ENCODE measurements at regions not wholly inside any gene's neighbourhood (a gene's known extent, or its start where the extent isn't known, plus 50 kb on each side); places are given as distances from the start of the nearest gene placed in this dataset.

GRCh38 chr20:51298141-51298749 lies 244.3 kb downstream of the NFATC2 start:
- TF ChIP-seq, protein P1, sequence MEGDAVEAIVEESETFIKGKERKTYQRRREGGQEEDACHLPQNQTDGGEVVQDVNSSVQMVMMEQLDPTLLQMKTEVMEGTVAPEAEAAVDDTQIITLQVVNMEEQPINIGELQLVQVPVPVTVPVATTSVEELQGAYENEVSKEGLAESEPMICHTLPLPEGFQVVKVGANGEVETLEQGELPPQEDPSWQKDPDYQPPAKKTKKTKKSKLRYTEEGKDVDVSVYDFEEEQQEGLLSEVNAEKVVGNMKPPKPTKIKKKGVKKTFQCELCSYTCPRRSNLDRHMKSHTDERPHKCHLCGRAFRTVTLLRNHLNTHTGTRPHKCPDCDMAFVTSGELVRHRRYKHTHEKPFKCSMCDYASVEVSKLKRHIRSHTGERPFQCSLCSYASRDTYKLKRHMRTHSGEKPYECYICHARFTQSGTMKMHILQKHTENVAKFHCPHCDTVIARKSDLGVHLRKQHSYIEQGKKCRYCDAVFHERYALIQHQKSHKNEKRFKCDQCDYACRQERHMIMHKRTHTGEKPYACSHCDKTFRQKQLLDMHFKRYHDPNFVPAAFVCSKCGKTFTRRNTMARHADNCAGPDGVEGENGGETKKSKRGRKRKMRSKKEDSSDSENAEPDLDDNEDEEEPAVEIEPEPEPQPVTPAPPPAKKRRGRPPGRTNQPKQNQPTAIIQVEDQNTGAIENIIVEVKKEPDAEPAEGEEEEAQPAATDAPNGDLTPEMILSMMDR (IDR thresholded peaks at IDR 0.05) = no peak
- no peak for DNase-seq (ENCODE audit: low spot score)
- Histone ChIP-seq H3K4me3 (no peak overlapping the region), H3K27ac (no peak overlapping the region)

- H3K27ac ChIP-seq = no peak overlapping the region
- TF ChIP-seq, protein P1 (IDR thresholded peaks at IDR 0.05) = no peak
- no peak overlapping the region for H3K4me3 ChIP-seq
- no peak for DNase-seq (ENCODE audit: low spot score)
Measured at GRCh38 chr20:51287628-51288413, 254.7 kb downstream of the NFATC2 start.

DNA sequence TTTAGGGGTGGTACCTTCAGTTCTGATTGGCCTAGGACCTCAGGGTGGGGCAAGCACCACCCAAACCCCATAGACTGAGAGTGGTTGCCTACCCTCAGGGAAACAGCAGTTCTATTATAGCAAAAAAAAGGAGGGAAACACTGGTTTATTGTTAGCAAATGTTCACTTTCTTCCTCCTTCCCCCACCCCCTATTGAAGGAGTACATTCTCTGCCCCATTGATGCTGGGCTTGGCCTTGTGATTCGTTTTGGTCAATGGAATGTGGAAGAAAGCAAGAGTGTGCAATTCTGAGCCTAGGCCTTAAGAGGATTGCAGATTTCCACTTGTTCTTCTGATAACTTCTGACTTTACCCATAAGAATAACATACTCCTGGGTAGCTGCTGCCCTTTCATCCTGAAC lies 255.8 kb downstream of the NFATC2 start:
- TF ChIP-seq, protein P1 (IDR thresholded peaks at IDR 0.05) = no peak
- no peak for DNase-seq (ENCODE audit: low spot score)
- Histone ChIP-seq H3K4me3 (no peak overlapping the region), H3K27ac (no peak overlapping the region)

- TF ChIP-seq, protein P1 (IDR thresholded peaks at IDR 0.05) = no peak
- no peak overlapping the region for H3K27ac ChIP-seq
- DNase-seq (ENCODE audit: low spot score) = no peak
- no peak overlapping the region for H3K4me3 ChIP-seq
Measured at GRCh38 chr20:51285684-51286083, 256.8 kb downstream of the NFATC2 start.

GRCh38 chr20:51284871-51285270 lies 257.6 kb downstream of the NFATC2 start:
- no peak overlapping the region for H3K4me3 ChIP-seq
- TF ChIP-seq, protein P1 (IDR thresholded peaks at IDR 0.05) = no peak
- DNase-seq (ENCODE audit: low spot score) = no peak
- H3K27ac ChIP-seq = no peak overlapping the region

GRCh38 chr20:51284176-51284575 lies 258.3 kb downstream of the NFATC2 start:
- Histone ChIP-seq H3K27ac (no peak overlapping the region), H3K4me3 (no peak overlapping the region)
- TF ChIP-seq, protein P1 (IDR thresholded peaks at IDR 0.05) = no peak
- DNase-seq (ENCODE audit: low spot score) = no peak

- no peak overlapping the region for H3K27ac ChIP-seq
- no peak overlapping the region for H3K4me3 ChIP-seq
- TF ChIP-seq, protein P1 (IDR thresholded peaks at IDR 0.05) = no peak
- DNase-seq (ENCODE audit: low spot score) = no peak
Measured at GRCh38 chr20:51281521-51281920, 258.6 kb upstream of the KCNG1 start.

All from coronary artery (tissue), 2 donors.